Frontal cortex (tissue), 3 donors: ENCODE measurements at regions not wholly inside any gene's neighbourhood (a gene's known extent, or its start where the extent isn't known, plus 50 kb on each side); places are given as distances from the start of the nearest gene placed in this dataset.
"Not testable (repeated sequence)": the region's sequence is repeated elsewhere in the genome, so short reads cannot be mapped to it uniquely, and the experiment has no call there.

Experiments
- DNase-seq, 2 donors: peaks; one replicate each; pipeline ENCODE4 v3.0.0; 2012; ENCODE audit warnings: low spot score in 2 of 2
- FAIRE-seq: peaks from 2 replicates; lab custom pipeline; 2012; peaks lifted over from hg19 to GRCh38; lab: Jason Lieb, UNC
- donor health status: control.
- donor health status: control.
- donor health status: control.

GRCh38 chr14:34058510-34058909 is 107.6 kb upstream of the EGLN3 start:
- DNase-seq (no peak), FAIRE-seq (no peak)

- FAIRE-seq (no peak), DNase-seq (no peak)
Measured at GRCh38 chr14:34056046-34056445, 105.2 kb upstream of the EGLN3 start.

GRCh38 chr14:34055157-34055950 is 104.5 kb upstream of the EGLN3 start:
- no peak for FAIRE-seq
- no peak for DNase-seq

GRCh38 chr14:34053666-34054065 is 102.8 kb upstream of the EGLN3 start:
- FAIRE-seq (no peak), DNase-seq (no peak)

- DNase-seq (no peak), FAIRE-seq (no peak)
Measured at GRCh38 chr14:34052658-34053014, 101.8 kb upstream of the EGLN3 start.

GRCh38 chr14:34051966-34052657 is 101.2 kb upstream of the EGLN3 start:
- FAIRE-seq: no peak
- DNase-seq: no peak

GRCh38 chr14:34050606-34051005 is 99.7 kb upstream of the EGLN3 start:
- DNase-seq (no peak), FAIRE-seq (no peak)

- FAIRE-seq (no peak), DNase-seq (no peak)
Measured at GRCh38 chr14:34049790-34050189, 98.9 kb upstream of the EGLN3 start.

GRCh38 chr14:34049187-34049586 is 98.3 kb upstream of the EGLN3 start:
- not testable (repeated sequence) for DNase-seq, FAIRE-seq

- FAIRE-seq (no peak), DNase-seq (no peak)
Measured at GRCh38 chr14:34046799-34047520, 96.1 kb upstream of the EGLN3 start.

- FAIRE-seq: no peak
- DNase-seq: no peak
Measured at GRCh38 chr14:34044666-34045306, 93.9 kb upstream of the EGLN3 start.

- FAIRE-seq (no peak), DNase-seq (no peak)
Measured at GRCh38 chr14:34044373-34044637, 93.4 kb upstream of the EGLN3 start.

GRCh38 chr14:34043627-34044372 is 92.9 kb upstream of the EGLN3 start:
- no peak for FAIRE-seq
- no peak for DNase-seq

GRCh38 chr14:34041220-34041619 is 90.3 kb upstream of the EGLN3 start:
- DNase-seq: no peak
- FAIRE-seq: no peak

- FAIRE-seq (no peak), DNase-seq (no peak)
Measured at GRCh38 chr14:34040766-34041165, 89.9 kb upstream of the EGLN3 start.

- FAIRE-seq: no peak
Measured at GRCh38 chr14:34039428-34040047, 88.7 kb upstream of the EGLN3 start.

GRCh38 chr14:34038358-34039057 is 87.6 kb upstream of the EGLN3 start:
- DNase-seq: no peak
- FAIRE-seq: no peak

More at GRCh38 chr14:34039428-34040047, 88.7 kb upstream of the EGLN3 start:
- no peak for DNase-seq

- DNase-seq (no peak), FAIRE-seq (no peak)
Measured at GRCh38 chr14:34036319-34036766, 85.5 kb upstream of the EGLN3 start.

- DNase-seq (no peak), FAIRE-seq (no peak)
Measured at GRCh38 chr14:34035934-34036250, 85.0 kb upstream of the EGLN3 start.
